ENCODE measurements at regions not wholly inside any gene's neighbourhood (a gene's known extent, or its start where the extent isn't known, plus 50 kb on each side); places are given as distances from the start of the nearest gene placed in this dataset.
"Not testable (repeated sequence)": the region's sequence is repeated elsewhere in the genome, so short reads cannot be mapped to it uniquely, and the experiment has no call there.

DNA sequence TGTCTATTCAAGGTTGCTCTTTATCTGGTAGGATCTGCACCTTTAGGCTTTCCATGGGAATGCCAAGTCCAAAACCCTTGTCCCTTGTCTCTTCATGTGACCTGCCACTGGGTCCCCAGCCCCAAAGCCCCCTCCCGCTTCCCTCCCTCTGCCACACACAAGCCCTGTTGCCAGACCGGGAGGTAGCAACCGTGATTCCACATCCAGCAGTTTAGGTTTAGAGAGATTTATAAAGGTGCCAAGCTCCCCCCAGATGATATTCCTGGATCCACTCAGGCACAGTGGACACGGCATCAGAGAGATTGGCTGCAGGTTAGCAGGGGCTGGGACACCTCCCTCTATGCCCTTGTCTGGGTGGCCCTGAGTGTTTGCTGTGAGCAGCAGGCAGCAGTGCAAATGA is 504.7 kb downstream of the CCDC171 start:
- DNase-seq = no peak

DNA sequence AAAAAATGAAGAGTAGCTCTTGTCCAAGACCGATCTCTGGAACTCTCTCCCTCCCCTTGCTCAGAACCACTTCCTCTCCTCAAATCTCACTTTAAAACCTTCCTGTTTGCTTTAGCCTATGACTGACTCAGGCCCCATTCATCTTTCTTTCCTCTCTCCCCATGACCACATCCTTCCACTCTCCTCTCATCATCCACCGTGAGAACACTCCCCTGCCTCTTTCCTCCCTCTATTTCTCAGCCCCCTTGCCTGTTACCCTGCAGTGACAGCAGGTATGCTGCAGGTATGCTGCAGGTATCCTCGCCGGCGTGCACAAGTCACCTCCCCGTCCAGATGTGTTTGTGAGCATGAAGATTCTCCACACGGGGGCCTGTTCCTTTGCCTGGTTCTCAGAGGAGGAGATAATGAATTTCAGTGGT is 505.3 kb downstream of the CCDC171 start:
- no peak for DNase-seq

DNA sequence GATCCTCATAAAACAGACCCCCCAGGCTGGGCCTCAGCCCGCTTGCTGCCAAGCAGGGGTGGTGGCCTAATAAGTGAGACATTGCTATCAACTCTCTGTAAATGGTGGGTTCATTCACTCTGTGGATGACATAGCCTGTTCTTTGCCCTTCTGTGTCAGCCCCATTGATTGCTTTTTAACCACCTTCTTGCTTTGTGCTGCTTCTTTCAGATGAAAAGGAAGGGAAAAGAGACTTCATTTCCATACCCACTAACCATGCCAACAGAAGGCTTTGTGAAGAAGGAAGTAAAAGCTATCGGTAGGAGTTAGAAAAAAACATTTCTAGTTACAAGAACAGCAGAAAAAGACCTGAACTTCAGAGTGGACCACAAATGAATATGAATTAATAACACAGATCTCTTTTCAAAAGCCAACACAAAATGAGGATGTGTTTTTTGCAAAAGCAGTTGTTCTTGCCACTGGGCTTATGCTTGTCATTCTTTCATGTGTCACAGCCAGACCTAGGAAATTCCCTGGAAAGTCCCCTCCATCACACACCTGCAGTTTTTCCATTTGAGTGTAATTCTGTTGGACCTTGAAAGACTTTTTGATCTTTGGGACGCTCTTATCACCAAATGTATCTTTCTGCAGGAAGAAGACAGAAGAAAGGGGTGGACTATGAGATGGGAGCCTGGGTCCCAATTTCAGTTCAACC is 507.7 kb downstream of the CCDC171 start:
- no peak for DNase-seq

DNA sequence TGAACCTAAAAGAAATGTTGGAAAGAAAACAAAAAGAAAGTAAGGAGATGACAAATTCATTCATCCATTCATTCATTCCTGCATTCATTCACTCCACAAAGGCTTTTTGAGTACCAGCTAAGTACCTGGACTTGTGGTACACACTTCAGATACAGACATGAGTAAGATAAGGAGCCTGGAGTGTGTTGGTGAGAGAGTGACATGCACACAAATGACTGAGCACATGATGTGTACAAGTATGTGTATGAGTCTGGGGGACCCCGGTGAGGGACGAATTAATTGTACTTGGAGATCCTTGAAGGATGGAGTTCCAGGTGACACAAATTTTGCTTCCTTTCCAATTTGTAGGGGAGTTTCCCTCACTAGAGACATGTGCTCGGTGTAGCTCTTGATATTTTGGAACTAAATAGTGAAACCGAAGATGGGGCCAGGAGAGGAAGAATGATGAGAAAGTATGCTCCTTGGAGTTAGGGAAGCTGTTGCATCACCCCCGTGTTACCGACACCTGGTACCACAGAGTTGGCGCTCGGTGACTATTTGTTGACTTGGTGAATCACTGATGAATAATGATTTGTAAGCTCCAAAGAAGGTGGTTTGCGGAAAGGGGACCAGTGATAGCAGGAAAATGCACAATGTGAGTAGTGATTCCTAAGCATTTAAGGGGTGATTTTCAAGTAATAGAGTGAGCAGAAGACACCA is 509.8 kb downstream of the CCDC171 start:
- DNase-seq = no peak

DNA sequence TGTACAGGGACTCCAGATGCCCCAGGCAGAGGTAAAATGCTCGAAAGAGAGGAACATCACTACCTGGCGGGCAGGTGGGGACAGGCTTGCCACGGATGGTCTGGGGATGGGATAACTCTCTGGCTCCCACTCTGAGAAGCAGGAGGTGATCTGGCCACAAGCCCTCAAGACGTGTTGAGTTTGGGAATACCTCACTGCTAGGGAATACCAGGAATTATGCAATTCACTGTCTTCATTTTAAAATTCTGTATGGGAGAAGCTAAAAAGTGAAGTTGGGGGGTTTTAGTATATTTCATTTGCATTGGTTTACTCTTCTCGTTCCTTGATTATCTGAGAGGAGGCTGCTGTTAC is 510.4 kb downstream of the CCDC171 start:
- DNase-seq = no peak

DNA sequence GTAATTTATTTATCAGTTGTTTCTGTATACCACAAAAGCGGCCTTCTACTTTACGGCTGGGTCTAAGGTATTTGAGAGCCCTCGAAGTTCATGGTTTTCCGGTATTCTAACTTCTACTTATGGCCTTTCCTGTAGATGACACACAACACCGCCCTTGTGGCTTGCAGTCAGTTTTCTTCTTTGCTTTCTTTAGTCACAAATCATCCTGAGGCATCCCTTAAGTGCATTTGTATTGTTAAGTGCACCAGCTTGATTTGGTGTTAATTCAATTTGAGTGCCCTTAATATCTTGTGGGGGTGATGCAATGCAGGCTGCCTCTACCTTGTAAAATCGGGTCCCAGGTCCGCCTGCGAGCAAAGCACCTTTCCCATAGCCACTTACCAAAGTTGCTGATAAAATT is 511.9 kb downstream of the CCDC171 start:
- DNase-seq = no peak

DNA sequence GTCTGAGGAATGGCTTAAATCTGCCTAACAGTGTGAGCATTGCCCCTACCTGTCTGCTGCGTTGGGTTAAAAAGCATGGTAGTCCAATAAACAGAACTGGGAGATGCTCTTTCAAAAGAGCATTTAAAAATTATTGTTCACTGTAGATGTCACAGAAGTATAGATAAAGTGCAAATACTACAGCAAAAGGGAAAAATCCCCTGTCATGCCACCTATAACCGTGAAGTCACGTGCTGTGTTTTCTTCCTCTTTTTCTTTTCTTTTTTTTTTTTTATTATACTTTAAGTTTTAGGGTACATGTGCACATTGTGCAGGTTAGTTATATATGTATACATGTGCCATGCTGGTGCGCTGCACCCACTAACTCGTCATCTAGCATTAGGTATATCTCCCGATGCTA is 513.4 kb downstream of the CCDC171 start:
- DNase-seq = not testable (repeated sequence)

DNA sequence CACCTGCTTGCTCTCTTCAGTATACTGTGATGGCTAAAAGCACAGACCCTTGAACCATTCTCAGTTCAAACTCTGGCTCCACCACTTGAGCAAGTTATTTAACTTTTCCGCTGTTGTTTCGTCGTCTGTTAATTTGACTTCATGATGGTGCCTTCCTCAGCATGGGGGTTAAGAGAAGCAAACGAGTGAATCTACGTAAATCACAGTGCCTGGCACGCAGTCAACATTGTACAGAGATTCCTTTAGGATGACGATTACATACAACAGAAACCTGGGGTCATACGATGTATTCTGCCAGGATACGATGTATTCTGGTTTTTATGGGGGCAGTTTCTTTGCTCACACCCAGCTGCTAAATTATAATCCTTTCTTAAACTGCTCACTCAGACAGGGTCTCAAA is 515.6 kb downstream of the CCDC171 start:
- no peak for DNase-seq

DNA sequence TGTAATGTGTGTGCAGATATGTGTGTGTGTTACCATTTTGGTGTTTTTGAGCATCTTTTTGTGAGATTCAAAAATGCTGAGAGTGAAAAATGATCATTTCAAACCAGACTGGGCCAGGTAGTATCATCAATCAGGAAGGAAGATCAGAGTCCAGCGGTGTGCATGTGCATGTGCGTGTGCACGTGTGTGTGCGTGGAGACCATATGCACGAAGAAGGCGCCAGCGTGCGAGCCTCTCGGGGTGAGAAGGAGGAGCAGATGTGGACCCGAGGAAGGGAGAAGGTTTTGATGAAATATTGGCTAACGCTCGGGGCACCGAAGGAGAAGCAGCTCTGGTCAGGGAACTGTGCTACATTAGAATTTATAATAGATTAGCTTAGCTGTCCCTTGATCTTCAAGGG is 516.4 kb downstream of the CCDC171 start:
- no peak for DNase-seq

DNA sequence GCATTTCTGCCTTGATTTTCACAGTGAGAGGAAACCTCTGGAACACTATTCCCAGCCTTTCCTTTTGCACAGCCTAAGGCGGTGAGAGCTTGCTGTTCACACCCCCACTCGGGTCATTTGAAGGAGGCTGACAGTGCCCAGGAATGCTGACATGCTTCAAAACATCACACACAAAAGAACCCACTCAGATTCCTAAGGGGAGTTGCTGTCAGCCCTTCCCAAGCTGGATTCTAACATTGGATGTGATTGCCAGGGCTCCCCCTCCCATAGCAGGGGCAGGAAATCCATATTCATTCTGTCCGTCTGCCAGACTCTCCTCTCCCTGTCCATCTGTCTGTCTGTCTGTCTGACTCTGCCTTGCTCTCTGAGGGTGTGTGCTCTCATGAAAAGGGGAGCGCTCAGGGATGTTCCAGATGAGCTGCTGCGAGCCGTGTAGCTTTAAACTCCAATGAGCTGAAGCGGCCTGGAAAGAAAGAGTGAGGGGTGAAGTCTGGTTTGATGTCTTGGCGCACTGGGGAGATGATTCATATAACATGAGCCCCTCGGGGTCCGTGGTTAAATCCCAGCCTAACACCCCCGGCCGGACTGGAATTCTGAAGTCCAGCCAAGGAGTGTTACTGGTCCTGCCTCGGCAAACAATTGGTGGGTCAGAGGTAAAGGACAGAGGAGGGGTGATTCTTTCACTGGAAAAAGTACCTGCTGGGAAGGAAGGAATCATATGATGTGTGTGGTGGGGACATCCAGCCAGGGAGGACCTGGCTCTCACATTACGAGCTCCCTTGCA is 517.0 kb downstream of the CCDC171 start:
- DNase-seq = peak; percentile 73

DNA sequence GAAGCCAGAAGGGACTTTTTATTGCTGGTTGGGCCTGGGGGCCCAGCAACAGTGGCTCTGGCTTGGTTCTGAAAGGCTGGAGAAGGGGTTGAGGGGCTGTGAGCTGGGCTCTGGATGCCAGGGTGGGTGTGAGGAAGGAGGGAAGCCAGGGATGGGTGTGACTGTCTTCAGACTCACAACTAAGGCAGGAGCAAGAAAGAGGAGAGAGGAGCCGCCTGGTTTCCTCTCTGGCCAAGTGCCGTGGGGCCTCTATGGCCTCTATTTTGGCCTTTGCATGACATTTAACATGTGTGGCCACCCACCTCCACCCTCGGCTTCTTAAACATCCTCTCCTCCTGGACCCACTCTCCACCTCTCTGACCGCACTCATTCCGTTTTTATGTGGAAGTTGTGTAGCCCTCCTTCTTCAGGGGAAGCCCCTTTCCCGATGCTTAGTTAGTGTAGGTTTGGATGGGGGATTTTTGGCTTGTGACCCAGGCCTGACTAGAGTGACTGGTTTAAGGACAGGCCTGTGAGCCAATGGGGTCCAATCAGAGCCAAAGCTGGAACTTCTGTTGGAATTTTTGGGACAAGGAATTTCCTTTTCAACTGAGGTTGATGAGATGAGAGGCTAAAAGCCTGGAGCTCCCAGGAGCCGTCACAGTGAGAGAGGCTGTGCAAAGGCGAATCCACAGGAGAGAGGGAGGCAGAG is 517.8 kb downstream of the CCDC171 start:
- DNase-seq = no peak

DNA sequence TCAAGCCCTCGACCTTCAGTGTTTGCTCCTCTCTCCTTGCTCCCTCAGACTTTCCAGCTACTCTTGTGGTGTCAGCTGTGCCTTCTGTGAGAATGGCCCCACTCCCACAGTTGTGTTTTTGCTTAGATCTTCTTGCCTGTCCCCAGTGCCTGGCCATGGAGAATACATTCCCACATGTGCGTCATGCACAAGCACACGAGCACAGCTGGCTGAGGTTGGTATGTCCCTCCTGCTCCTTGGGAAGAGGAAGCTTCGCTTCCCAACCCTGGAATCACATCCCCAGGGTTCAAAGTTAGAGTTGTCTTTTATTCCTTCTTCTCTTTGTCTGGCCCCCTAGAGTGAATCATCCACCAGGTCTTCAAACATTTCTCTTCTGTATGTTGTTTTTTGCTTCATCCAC is 518.6 kb downstream of the CCDC171 start:
- peak; percentile 32 for DNase-seq

DNA sequence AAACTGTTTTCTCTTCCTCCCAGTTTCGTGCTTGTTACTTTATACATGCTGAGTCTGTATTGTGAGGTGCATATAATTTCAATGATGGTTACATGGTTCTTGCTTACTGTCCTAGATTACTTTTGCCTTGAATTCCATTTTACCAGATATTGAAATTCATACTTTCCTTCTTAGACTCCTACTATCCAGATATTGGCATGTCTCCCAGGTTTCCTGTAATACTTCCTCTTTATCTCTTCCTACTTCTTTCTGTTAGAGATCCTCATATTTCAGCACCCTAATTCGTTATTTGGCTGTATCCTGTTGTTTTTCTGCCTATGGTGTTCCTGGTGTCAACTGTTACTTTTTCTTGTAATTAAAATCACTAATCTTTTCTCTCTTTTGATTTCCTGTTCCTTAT is 522.1 kb downstream of the CCDC171 start:
- peak; percentile 35 for DNase-seq

DNA sequence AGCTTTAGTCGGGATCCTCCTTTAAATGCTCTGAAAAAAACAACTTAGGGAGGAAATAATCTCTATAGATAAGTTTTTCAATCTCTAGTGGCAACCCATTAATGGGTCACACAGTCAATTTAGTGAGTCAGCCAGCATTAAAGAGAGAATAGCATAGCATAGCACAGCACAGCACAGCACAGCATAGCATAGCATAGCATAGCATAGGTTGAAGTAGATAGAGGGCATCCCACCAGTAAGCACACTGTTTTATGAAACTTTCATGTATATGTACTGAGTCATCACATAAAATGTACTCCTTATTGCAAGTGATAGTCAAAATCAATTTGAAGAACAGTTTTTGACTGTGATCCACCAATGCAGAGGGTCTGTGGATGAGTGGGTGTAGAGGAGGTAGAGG is 522.9 kb downstream of the CCDC171 start:
- DNase-seq = no peak

DNA sequence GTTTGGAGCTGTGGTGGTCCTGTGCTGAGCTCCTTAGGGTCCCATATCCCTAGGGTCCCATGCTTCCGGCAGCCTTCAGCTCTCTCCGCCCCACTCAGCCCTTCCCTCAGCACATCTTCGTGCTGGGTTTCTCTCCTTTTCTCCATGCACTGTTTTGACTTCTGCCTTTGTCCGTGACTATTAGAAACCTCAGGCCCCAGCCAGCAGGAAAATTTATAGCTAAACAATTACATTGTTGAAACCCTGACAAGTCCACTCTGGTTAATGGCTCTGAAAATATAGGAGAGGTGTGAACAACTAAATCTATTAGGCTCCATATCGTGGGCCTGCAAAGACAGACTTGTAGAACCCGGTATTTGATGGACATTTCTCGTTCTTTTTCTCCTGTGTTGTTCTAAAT is 523.7 kb downstream of the CCDC171 start:
- no peak for DNase-seq

DNA sequence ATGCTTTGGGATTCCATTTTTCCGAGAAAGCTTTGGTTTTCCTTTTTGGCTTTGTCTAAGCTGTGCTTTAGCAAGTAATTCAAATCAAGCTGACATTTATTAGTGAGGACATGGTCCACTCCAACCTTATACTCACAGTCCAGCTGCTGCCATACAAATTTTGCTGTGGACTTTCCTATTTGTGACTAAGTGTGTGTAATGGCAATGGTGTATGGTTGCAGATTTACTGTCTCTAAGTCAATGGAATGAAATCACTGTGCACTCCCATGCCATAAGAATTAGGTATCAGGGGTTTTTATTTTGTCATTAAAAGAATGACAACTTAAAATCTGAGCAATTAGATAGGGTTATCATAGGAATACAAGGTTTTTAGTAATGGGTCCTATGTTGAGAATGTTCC is 530.0 kb downstream of the CCDC171 start:
- no peak for DNase-seq

DNA sequence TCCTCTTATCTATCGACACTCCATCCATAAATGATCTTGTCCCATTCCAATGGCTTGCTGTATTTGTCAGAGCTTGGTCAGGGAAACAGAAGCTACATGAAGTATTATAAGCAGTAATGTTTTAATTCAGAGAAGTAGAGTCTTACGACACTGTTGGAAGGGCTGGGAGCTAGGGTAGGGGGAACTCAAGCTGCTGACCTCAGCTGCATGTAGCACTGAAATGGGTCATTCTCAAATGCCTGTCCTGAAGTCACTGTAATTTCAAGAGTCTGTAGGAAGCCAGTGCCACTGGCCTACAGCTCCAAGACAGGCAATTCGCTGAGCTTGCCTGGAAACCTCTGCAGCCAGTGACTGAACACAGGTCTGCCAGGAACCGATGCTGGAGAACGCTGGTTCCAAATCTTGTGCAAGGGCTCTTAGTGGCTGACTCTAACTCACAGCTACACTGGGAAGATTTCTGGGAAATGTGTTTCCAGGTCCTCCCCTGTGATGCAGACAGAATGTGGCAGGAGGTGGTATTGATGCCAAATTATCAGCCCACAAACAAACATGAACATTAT is 532.4 kb downstream of the CCDC171 start:
- no peak for DNase-seq

DNA sequence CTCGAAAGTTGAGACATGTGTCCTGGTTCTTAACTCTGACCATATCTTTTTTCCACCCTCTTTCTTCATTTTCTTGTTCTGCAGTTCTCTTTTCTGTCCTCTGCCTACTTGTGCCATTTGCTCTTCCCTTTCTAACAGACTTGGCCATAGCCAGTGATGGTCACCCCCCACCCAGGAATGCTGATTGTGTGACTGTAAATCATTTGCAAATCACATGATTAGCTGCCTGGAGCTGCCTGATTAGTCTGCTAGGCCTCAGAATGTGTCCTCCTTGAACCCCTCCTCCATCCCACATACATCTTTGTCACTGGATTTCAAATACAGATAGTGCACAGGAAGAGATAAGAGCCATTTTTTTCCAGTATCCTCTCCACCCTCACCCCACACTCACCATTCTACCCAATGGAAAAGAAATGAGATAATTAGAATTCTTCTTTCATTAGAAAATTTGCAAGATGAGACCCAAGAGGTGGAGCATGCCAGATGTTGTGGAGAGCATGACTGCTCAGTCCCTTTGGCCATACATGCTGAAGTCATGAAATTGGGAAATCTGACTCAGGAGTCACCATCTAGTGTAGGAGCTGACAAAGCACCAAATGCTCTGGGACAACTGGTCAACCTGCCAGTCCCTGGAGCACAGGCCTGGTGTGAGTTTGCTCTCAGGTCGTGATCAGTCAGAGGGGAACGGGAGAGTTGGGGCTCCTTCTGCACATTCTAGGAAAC is 538.2 kb downstream of the CCDC171 start:
- no peak for DNase-seq

DNA sequence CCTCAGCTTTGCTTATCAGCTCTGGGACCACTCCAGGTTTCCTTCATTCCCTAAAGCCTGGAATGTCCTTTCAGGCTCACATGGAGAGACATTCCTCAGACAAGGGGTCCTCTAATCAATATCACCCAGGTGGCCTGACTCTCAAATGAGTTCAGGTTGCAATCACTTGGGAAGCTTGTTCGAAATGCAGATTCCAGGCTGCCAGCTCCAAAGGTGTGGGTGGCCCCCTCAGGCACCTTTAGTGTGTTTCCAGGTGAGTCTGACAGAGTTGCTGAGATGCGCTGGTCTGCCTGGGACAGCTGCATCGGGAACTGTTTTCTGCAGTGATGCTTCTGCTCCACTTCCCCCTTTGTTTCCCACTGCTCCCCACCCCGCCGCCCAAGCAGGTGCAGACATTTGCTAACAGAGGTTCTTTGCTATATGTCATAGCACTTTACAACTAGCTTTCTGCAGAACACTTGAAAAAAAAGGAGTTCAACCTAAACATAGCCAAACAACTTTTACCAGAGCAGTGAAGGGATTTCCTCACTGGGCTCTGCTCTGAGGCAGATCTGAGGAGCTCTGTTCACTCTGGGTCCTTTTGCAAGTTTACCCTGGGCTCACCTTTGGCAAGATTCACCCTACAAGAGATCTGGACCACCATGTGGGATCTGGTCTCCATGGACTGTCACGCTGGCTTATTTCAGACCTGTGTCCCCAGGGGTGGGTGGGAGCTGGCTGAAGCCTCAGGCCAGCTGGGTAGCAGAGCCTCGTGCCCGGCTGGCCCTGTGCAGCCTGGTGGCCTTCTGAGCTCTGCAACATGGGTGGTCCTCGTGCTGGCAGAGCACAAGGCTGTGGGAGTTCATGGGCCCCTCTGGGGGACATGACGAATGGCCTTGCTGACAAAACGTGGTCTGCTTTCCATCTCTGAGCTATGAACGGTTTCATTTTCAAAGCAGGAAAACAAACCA is 539.6 kb downstream of the CCDC171 start:
- peak; percentile 87 for DNase-seq

DNA sequence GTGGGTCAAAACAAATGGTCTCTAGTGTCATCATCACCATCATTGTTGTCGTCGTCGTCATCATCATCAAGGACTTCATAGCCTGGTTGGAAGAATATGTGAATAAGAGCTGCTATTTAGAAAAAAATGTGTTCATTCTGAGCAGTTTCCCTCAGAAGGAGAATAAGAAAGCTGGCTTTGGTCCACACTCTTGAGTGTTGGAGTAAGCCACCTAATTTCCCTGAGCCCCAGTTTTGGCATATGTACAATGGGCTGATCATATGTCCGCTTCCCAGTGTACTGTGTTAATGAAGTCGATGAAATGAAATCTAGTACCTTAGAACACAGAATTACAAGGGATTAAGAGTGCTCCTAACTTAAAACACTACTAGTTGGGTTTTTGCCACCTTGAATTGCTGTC is 545.5 kb downstream of the CCDC171 start:
- peak; percentile 72 for DNase-seq
